Spleen (tissue), 7 donors: ENCODE measurements at regions not wholly inside any gene's neighbourhood (a gene's known extent, or its start where the extent isn't known, plus 50 kb on each side); places are given as distances from the start of the nearest gene placed in this dataset.

ENCODE experiments used
- CTCF ChIP-seq, 11 experiments: fragments of 200-600 bp in 7 of 11; fragments of 450-650 bp in 4 of 11; sonication (generic) in 4 of 11; IDR thresholded peaks in 8 of 11; conservative IDR thresholded peaks in 3 of 11; 1 replicate in 7 of 11; 2 replicates in 4 of 11; pipeline versions ENCODE4 v1.4.0 to v1.8.0; 2016 to 2021; ENCODE audit warnings: antibody characterized with exemption in 11 of 11, inconsistent platforms in 4 of 11, mild to moderate bottlenecking in 1 of 11
- POLR2A ChIP-seq, 3 donors: fragments of 450-650 bp; IDR thresholded peaks; one replicate each; pipeline ENCODE4 v1.5.1; 2017; ENCODE audit warnings: antibody characterized with exemption in 3 of 3, mild to moderate bottlenecking in 1 of 3
- POLR2AphosphoS5 ChIP-seq, 3 donors: sonication (generic); formaldehyde crosslinking; IDR thresholded peaks; one replicate each; pipeline ENCODE4 v1.5.1; 2017; ENCODE audit warnings: antibody characterized with exemption in 3 of 3
- donor health status: DM: no; HTN: no; CAD: no; lungs with moderate emphysema.
- donor health status: DM: no; HTN: no; CAD: no.
- donor health status: DM: no; HTN: no; CAD: no.

GRCh38 chr10:131573256-131573655 is 261.7 kb upstream of the TCERG1L start:
- TF ChIP-seq CTCF (IDR thresholded peaks at IDR 0.05 in 8 of 11, conservative IDR thresholded peaks at IDR 0.05 in 3 of 11) (no peak), POLR2AphosphoS5 (IDR thresholded peaks at IDR 0.05) (no peak), POLR2A (IDR thresholded peaks at IDR 0.05) (no peak)
